ENCODE measurements at regions not wholly inside any gene's neighbourhood (a gene's known extent, or its start where the extent isn't known, plus 50 kb on each side); places are given as distances from the start of the nearest gene placed in this dataset.
A peak's percentile ranks its signal among the peaks of the same experiment; 100 is the strongest.

DNA sequence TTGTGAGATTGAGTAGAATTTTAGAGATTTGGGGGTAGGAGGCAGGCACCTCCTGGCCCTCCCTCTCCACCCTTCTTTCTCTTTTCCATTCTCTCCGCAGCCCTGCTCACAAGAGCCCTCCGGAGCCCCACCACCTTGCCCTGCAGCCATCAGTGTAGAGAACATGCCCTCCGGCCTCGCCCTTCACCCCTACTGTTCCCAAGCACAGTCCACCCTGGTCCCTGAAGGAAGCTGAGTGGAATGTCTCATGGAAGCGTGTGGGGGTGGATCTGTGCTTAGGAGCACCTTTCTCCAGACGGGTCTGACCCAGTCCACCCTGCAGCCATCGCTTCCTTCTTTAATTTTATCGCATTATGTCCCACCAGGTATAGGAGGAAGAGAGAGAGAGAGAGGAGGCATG is 267.1 kb downstream of the NSG2 start:
- no peak for DNase-seq

DNA sequence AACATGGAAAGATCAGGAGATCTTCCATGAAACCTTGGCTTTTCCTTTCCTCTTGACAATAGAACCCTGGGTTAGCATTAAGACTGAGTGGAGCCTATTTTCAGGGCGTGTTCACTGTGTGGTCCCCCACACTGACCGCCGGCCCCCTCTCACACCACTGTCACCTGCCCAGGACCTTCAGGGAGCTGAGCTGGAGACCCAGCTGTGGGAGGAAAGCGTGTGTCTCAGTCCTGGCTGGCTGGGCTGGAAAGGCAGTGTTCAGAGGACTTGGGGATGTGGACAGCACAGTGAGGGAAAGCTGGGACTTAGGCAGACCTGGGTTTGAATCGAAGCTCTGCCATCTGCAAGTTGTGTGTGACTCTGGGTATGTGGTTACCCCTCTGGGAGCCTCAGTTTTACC is 268.1 kb downstream of the NSG2 start:
- no peak for DNase-seq

- DNase-seq = no peak
These were observed 268.8 kb downstream of the NSG2 start for GRCh38 chr5:174314261-174314660.

GRCh38 chr5:174315471-174315870 is 270.0 kb downstream of the NSG2 start:
- DNase-seq = no peak

- DNase-seq = no peak
These were observed 270.4 kb downstream of the NSG2 start for GRCh38 chr5:174315871-174316270.

DNA sequence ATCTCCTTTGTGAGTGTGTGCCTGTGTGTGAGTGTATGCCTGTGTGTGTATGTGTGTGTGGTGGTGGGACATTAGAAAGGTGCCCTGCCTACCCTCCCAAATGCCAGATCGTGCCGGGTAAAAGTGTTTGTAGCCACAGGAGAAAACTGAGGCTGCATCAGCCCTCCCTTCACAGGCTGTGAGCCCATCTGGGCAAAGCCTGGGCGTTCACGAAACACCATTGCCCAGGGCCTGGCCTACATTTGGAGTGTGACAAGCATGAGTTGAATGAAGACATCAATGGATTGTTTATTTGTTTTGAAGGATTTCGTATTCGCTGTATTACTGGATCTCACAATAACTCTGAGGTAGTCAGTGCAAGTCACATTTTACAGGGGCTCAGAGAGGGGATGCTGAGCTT is 270.8 kb downstream of the NSG2 start:
- DNase-seq = no peak

DNA sequence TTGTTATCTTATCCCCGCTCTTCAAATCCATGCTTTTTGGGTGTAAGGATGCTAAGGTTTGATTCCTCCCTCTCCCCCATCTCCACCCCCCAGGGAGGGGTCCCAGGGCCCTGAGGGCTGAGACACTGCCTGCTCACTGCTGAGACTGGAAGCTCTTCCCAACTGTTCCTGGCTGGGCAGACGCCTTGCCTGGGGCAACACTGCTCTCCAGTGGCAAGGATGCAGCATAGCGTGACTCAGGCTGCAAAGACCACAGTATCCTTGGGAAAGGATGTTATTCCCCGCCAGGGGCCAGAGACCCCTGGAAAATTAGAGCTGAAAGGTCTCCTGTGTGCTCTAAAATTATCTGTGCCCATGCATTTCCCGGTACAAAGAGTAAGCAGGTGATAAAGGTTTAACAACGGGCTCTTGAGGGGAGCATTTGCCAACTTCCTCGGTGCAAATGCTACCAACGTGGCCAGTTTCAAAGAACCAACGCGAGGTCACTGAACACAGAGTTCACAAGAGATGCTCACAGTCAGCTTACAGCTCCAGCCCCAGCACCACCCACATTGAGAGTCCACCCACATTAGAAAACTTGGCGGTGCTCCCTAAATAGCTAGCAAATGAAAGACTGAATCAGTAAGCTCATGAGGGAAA is 271.9 kb downstream of the NSG2 start:
- DNase-seq = no peak

- no peak for DNase-seq
These were observed 273.1 kb downstream of the NSG2 start for GRCh38 chr5:174318578-174318977.

DNA sequence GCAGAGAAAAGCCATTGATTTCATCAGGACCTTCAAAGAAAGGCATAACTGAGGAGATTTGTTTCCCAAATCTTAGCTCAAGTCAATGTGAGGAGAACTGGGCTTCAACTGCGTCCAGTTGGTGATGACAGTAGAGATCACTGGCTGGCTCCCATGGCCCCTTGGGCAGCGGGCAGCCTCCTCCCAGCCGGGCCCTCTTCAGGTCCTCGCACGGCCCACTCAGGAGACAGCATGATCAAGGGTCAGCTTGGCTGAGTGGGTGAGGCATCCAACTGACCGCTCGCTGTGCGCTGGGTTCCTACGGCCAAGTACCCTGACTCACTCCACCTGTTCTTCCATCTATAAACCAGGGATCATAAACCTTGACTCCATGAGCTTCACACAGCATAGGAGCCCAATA is 274.0 kb downstream of the NSG2 start:
- no peak for DNase-seq

DNA sequence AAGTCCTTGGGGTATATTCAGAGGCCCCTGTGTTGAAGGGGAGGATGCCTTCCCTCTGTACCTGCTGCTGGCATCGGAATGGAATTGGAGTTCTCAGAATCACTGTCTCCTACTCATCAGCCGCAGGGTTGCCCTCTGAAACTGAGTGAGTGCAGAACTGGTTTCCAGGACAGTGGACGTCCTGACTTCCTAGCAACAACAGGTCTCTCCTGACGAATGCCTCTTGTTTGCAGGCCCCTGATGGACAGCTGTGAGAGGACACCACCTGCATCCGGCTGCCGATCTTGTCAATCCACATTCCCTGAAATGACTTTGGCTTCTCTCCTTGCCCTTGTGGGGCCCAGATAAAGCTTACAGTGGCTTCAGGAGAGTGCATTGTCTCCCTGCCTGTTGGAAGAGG is 274.5 kb downstream of the NSG2 start:
- no peak for DNase-seq

DNA sequence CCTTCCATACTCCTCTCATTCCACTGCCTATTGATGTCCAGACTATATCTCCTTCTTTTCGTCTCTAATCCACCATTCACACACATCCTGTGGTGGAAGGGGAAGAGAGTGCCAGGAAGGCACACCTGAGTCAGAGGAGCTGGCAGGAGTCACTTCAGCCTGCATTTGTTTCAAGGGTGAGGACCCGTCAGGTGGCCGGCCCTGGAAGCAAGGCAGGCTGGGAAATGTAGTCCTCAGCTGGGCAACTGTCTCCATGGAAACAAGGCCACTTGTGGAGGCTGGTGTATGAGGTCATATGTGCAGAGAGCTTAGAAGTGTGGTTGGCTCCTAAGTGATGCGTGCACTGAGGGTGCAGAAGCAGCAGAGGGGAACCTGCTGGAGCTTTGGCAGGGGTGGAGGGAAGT is 278.4 kb downstream of the NSG2 start:
- no peak for DNase-seq

- no peak for DNase-seq
These were observed 279.2 kb downstream of the NSG2 start for GRCh38 chr5:174324680-174325079.

DNA sequence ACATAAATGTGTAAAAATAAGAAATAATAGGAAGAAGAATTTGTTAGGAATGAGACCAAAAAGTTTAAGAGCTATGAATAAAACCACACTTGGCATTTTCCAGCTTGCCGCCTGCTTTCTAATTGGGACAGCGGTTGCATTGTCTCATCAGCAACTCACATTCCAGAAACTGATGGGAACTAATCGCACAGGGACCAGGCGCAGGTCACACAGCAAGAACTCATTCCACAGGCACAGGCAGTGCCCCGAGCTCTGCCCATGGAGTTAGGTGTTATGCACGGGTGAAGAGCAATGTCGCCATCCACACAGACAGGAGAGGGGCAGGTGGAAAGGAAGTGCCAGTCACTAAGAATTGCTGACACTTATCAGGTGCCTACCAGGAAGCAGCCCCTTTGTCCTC is 279.9 kb downstream of the NSG2 start:
- no peak for DNase-seq

GRCh38 chr5:174325961-174326360 is 280.5 kb downstream of the NSG2 start:
- no peak for DNase-seq

GRCh38 chr5:174326372-174326771 is 280.9 kb downstream of the NSG2 start:
- DNase-seq = no peak

DNA sequence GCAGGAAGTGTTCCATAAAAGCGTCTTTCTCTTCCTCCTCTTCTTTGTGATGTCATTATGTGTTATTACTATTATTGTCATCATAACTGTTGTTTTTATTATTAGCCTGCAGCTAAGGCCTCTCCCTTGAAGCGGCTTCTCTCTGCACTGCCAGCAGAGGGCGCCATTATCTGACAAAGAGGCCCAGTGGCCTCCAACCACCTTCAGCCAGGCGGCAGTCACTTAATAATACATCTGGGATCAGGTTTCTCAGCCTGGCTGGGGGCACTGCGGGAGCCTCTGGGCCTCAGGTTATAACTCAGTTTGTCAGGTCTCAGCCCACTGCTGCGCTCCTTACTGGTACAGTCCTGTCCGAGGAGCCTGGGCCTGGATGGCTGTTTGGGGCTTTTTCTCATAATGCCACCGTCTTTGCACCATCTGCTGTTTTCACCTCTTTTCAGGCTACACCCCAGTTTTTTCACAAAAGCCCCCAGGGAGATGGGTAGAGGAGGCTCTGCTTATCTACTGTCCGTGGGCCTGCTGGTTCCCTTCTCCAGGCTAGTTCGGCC is 281.9 kb downstream of the NSG2 start:
- peak; percentile 32 for DNase-seq

DNA sequence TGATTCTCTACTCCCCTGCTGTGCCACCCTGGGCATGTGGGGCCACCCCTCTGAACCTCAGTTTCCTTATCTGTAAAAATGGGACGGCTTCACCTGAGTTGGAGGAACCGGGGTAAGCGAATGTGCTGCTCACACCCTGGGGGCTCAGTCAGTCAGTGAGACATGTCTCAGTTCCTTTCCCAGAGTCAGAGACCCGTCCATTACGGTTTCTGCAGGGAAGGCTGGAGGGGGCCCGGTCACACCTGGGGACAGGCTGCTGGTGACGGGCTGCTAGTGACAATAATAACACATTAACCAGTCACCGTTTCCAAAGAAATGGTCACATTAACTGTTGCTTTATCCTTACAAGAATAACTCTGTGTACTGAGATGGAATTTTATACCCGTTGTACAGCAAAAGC is 282.4 kb downstream of the NSG2 start:
- DNase-seq = no peak

DNA sequence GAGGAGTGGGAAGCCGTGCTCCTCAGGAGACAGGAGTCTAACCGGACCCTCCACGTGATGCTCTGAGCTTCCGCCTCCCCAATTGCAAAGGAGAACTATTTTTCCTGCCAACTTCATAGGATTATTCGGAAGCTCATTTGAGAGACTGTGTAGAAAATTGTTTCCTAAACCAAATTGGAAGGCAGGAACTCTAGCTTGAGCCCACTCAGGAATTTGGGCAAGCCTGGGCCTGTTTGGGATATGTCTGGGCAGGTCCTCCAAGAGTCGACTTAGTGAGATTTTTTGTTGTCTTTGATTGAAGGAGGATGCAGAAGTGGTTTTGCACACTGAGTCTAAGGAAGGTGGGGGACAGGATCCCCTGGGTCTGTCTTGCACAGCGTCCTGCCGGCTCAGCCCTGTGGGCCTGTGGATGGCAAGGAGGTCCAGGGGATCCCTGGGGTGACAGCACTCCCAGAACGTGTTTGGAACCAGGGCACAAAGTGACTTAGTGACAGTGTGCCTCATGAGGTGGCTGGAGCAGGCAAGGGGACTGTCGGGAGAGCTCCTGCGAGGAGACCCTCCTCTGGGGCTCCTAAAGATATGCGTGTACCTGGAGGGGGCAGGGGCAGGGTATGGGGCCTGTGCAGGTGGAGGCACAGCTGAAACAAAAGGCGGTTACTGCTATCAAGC is 283.3 kb downstream of the NSG2 start:
- no peak for DNase-seq

- DNase-seq = no peak
These were observed 284.2 kb downstream of the NSG2 start for GRCh38 chr5:174329738-174330137.

- DNase-seq = no peak
These were observed 290.3 kb downstream of the NSG2 start for GRCh38 chr5:174335682-174336364.

DNA sequence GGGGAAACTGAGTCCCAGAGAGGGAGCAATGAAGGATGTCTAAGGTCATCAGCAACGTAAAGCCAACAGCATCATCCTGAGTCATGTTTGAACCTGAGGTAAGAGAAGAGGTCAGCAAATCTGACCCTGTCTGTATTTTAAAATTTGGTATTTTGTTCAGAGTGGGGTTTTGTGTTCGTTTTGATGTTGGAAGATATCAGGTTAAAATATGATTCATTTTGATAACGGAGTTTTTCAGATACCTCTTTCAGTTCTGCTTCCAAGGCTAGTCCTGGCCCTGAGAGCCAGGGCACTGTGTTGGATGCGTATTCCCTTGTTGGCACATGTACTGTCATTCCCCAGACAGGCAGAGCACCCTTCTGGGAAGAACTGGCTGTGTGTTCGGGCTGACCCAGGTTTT is 291.0 kb downstream of the NSG2 start:
- no peak for DNase-seq

DNA sequence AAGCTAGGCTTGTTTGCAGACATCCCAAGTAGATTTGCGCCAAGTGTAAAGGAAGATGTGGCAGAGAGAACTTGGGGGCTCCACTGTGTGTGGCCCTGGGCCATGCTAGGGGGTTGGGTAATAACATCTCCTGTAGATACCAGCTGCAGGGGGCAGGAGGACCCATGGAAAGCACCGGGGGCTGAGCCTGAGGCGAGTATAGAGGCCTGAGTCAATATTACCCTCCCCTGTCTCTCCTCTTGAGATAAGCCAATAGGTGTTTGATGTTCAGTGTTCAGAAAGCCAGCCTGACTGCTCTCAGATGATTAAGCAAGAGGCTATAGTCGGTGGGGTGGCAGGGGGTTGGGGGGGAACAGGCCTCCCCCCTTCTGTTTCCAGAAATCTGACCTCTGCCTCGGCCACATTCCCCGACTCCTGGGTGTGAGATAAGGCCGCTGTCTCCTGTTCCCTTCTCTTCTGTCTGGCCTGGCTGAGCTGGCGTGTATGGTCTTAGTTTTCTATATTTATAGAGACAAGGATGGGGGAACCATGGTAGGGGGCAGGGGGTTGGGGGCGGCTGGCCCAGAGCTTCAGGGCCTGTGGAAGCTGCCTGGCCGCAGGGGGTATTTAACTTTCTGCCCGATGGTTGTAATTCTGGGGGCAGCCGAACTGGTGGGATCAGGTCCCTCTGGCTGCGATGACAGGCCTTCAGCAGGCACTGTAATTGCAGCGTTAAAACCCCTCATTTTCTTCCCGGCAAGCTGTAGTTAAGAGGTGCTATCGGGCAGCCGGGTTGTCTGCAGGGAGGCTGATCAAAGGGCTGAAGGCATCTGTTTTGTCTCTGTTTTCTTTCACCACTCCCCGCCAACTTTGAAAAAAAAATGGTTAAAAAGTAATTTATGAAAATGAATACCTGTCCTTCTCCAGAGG is 292.0 kb downstream of the NSG2 start:
- DNase-seq = no peak
